WTC11 (cell line): ENCODE measurements at regions not wholly inside any gene's neighbourhood (a gene's known extent, or its start where the extent isn't known, plus 50 kb on each side); places are given as distances from the start of the nearest gene placed in this dataset.

Experiments used
- ESRRA ChIP-seq: sonication (generic); formaldehyde crosslinking; IDR thresholded peaks from 2 replicates; pipeline ENCODE4 v1.8.1; 2022; ENCODE audit warnings: mild to moderate bottlenecking, missing genetic modification reagents, borderline replicate concordance
- NR1H2 ChIP-seq: sonication (generic); formaldehyde crosslinking; IDR thresholded peaks from 2 replicates; pipeline ENCODE4 v1.9.0; 2021; ENCODE audit warnings: mild to moderate bottlenecking, moderate library complexity, missing genetic modification reagents
- OVOL2 ChIP-seq: fragments of 250-450 bp; sonication (Bioruptor Pico); IDR thresholded peaks from 2 replicates; pipeline ENCODE4 v1.9.0; 2021; ENCODE audit warnings: mild to moderate bottlenecking, borderline replicate concordance
- TF ChIP-seq, protein P1 (sequence below): sonication (generic); formaldehyde crosslinking; IDR thresholded peaks from 2 replicates; pipeline ENCODE4 v1.8.0; 2022; ENCODE audit warnings: mild to moderate bottlenecking, missing genetic modification reagents
- TF ChIP-seq, protein P2 (sequence below): fragments of 200-600 bp; IDR thresholded peaks from 2 replicates; pipeline ENCODE4 v1.8.0; 2022; ENCODE audit warnings: antibody characterized with exemption
- TF ChIP-seq, protein P3 (sequence below): sonication (generic); formaldehyde crosslinking; IDR thresholded peaks from 2 replicates; pipeline ENCODE4 v1.8.1; 2022; ENCODE audit warnings: mild to moderate bottlenecking, missing genetic modification reagents, moderate library complexity, borderline replicate concordance
- TF ChIP-seq, protein P4 (sequence below): sonication (generic); formaldehyde crosslinking; IDR thresholded peaks from 2 replicates; pipeline ENCODE4 v1.8.0; 2022; ENCODE audit warnings: mild to moderate bottlenecking, missing genetic modification reagents
- TF ChIP-seq, protein P5 (sequence below): sonication (generic); formaldehyde crosslinking; IDR thresholded peaks from 2 replicates; pipeline ENCODE4 v1.8.1; 2023; ENCODE audit warnings: mild to moderate bottlenecking, missing genetic modification reagents, moderate library complexity

DNA sequence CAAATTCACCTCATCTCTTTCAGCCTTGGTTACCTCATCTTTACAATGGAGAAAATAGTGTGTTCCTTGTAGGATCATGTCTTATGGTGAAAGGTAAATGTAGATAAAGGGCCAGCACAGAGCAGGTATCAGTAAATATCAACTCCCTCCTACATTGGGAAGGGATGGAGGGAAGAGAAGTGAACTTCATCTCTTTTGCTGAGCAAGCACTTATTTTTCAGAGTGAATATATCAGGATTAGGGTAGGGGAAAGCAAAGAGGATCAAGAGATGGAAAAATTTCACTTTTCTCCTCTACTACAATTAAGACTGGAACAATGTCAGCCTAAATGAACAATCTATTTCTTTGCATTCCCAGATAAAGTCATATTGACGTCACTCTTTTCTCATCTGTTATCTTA, 193.8 kb upstream of the JUN start:
- TF ChIP-seq, protein P1, sequence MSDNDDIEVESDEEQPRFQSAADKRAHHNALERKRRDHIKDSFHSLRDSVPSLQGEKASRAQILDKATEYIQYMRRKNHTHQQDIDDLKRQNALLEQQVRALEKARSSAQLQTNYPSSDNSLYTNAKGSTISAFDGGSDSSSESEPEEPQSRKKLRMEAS (CRISPR knock-in tag) = no peak
- TF ChIP-seq, protein P2, sequence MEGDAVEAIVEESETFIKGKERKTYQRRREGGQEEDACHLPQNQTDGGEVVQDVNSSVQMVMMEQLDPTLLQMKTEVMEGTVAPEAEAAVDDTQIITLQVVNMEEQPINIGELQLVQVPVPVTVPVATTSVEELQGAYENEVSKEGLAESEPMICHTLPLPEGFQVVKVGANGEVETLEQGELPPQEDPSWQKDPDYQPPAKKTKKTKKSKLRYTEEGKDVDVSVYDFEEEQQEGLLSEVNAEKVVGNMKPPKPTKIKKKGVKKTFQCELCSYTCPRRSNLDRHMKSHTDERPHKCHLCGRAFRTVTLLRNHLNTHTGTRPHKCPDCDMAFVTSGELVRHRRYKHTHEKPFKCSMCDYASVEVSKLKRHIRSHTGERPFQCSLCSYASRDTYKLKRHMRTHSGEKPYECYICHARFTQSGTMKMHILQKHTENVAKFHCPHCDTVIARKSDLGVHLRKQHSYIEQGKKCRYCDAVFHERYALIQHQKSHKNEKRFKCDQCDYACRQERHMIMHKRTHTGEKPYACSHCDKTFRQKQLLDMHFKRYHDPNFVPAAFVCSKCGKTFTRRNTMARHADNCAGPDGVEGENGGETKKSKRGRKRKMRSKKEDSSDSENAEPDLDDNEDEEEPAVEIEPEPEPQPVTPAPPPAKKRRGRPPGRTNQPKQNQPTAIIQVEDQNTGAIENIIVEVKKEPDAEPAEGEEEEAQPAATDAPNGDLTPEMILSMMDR = no peak
- TF ChIP-seq, protein P3, sequence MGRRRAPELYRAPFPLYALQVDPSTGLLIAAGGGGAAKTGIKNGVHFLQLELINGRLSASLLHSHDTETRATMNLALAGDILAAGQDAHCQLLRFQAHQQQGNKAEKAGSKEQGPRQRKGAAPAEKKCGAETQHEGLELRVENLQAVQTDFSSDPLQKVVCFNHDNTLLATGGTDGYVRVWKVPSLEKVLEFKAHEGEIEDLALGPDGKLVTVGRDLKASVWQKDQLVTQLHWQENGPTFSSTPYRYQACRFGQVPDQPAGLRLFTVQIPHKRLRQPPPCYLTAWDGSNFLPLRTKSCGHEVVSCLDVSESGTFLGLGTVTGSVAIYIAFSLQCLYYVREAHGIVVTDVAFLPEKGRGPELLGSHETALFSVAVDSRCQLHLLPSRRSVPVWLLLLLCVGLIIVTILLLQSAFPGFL (CRISPR knock-in tag) = no peak
- TF ChIP-seq OVOL2 (CRISPR knock-in tag) (no peak), NR1H2 (no peak), ESRRA (no peak)
- TF ChIP-seq, protein P4, sequence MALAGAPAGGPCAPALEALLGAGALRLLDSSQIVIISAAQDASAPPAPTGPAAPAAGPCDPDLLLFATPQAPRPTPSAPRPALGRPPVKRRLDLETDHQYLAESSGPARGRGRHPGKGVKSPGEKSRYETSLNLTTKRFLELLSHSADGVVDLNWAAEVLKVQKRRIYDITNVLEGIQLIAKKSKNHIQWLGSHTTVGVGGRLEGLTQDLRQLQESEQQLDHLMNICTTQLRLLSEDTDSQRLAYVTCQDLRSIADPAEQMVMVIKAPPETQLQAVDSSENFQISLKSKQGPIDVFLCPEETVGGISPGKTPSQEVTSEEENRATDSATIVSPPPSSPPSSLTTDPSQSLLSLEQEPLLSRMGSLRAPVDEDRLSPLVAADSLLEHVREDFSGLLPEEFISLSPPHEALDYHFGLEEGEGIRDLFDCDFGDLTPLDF (CRISPR knock-in tag) = no peak
- TF ChIP-seq, protein P5, sequence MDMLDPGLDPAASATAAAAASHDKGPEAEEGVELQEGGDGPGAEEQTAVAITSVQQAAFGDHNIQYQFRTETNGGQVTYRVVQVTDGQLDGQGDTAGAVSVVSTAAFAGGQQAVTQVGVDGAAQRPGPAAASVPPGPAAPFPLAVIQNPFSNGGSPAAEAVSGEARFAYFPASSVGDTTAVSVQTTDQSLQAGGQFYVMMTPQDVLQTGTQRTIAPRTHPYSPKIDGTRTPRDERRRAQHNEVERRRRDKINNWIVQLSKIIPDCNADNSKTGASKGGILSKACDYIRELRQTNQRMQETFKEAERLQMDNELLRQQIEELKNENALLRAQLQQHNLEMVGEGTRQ (CRISPR knock-in tag) = no peak
